GM12864 (cell line): ENCODE measurements at regions not wholly inside any gene's neighbourhood (a gene's known extent, or its start where the extent isn't known, plus 50 kb on each side); places are given as distances from the start of the nearest gene placed in this dataset.

Source experiments
- DNase-seq: peaks from one replicate; pipeline ENCODE4 v3.0.0-alpha.2; 2011; ENCODE audit warnings: low read depth
- H3K4me3 ChIP-seq: 2 replicates; pipeline ENCODE4 v1.5.1; 2011; ENCODE audit warnings: mild to moderate bottlenecking, low read depth, low read length, control low read depth
- TF ChIP-seq, protein P1 (sequence below): IDR thresholded peaks from 2 replicates; pipeline ENCODE4 v1.5.1; 2011; ENCODE audit warnings: low read depth, mild to moderate bottlenecking, moderate library complexity, low read length, control low read depth, inconsistent platforms; ENCODE audit errors: missing control alignments

DNA sequence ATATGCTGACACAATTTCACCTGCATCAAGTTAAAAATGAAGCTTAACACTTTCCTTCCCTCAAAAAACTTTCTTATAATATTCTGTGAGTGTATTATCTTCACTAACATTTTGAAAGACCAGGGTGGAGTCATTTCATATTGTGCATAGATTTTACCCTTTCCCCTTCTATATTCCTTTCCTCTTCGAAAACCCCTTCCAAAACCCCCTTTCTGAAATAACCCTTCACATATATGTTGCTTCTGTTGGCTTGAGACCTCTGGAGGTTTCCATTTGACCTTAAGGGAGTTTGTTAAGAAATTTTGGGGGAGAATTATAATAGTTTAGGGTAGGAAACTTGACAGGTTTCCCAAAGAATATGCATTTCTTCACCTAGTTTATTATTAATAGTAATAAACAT, 489.6 kb upstream of the MIR17HG start:
- H3K4me3 ChIP-seq = no peak overlapping the region
- no peak for DNase-seq
- TF ChIP-seq, protein P1, sequence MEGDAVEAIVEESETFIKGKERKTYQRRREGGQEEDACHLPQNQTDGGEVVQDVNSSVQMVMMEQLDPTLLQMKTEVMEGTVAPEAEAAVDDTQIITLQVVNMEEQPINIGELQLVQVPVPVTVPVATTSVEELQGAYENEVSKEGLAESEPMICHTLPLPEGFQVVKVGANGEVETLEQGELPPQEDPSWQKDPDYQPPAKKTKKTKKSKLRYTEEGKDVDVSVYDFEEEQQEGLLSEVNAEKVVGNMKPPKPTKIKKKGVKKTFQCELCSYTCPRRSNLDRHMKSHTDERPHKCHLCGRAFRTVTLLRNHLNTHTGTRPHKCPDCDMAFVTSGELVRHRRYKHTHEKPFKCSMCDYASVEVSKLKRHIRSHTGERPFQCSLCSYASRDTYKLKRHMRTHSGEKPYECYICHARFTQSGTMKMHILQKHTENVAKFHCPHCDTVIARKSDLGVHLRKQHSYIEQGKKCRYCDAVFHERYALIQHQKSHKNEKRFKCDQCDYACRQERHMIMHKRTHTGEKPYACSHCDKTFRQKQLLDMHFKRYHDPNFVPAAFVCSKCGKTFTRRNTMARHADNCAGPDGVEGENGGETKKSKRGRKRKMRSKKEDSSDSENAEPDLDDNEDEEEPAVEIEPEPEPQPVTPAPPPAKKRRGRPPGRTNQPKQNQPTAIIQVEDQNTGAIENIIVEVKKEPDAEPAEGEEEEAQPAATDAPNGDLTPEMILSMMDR = no peak

GRCh38 chr13:90866006-90866405, 481.5 kb upstream of the MIR17HG start:
- no peak for DNase-seq
- TF ChIP-seq, protein P1 = no peak
- H3K4me3 ChIP-seq = no peak overlapping the region

GRCh38 chr13:90867336-90867683, 480.2 kb upstream of the MIR17HG start:
- TF ChIP-seq, protein P1 = peak; percentile 61
- peak; percentile 18 for DNase-seq
- no peak overlapping the region for H3K4me3 ChIP-seq

DNA sequence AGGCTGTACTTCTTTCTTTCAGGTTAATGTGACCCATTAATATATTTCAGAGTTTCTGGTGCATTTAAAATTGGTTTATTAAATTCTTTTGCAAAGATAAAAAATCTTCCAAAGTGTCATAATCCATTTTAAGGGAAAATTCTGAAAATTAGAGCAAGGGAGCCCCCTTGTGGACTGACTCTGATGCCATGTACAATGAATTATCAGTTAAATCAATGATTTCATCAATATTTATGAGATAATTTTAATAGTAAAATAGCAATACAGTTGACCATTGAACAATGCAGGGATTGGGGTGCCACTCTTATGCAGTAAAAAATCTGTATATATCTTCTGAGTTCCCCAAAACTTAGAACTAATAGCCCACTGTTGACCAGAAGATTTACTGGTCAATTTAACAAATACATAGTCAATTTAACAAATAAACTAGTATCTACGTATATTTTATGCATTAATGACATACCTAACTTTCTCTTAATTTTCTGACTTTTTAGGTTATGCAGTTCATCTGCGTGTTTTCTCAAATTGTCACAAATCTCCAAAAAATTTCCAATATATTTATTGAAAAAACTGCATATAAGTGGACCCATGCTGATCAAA, 479.1 kb upstream of the MIR17HG start:
- H3K4me3 ChIP-seq = no peak overlapping the region
- TF ChIP-seq, protein P1 = peak; percentile 29
- DNase-seq = no peak

DNA sequence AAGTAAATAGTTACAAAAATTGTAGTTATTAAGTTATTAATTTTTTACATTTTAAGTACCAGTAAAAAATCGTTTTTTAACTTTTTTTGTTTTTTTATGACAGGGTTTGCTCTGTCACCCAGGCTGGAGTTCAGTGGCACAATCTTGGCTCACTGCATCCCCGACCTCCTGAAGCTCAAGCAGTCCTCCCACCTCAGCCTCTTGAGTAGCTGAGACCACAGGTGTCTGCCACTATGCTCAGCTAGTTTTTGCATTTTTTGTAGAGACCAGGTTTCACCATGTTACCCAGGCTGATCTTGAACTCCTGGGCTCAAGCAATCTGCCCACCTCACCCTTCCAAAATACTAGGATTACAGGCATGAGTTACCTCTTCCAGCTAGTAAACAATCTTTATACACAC, 477.9 kb upstream of the MIR17HG start:
- TF ChIP-seq, protein P1 = no peak
- DNase-seq = no peak
- no peak overlapping the region for H3K4me3 ChIP-seq

- DNase-seq = no peak
- no peak overlapping the region for H3K4me3 ChIP-seq
- TF ChIP-seq, protein P1 = no peak
Observed at GRCh38 chr13:90872491-90873025, 474.9 kb upstream of the MIR17HG start.

- H3K4me3 ChIP-seq = no peak overlapping the region
- DNase-seq = no peak
- TF ChIP-seq, protein P1 = no peak
Observed at GRCh38 chr13:90880790-90881189, 466.7 kb upstream of the MIR17HG start.
